Suprapubic skin (tissue), 3 donors: ENCODE measurements at regions not wholly inside any gene's neighbourhood (a gene's known extent, or its start where the extent isn't known, plus 50 kb on each side); places are given as distances from the start of the nearest gene placed in this dataset.

Source experiments
- CTCF ChIP-seq, 2 donors: fragments of 200-600 bp in 1 of 2; fragments of 450-650 bp in 1 of 2; sonication (generic) in 1 of 2; IDR thresholded peaks; one replicate each; pipeline ENCODE4 v1.5.1; 2016 to 2019; ENCODE audit warnings: antibody characterized with exemption in 2 of 2, mild to moderate bottlenecking in 1 of 2, moderate library complexity in 1 of 2
- POLR2A ChIP-seq, 2 donors: fragments of 450-650 bp; IDR thresholded peaks; one replicate each; pipeline ENCODE4 v1.6.1; 2017; ENCODE audit warnings: antibody characterized with exemption in 2 of 2, mild to moderate bottlenecking in 2 of 2, moderate library complexity in 2 of 2

GRCh38 chr13:109426690-109426990 is 359.7 kb downstream of the IRS2 start:
- no peak for TF ChIP-seq POLR2A (IDR thresholded peaks at IDR 0.05)
- TF ChIP-seq CTCF (IDR thresholded peaks at IDR 0.05) = no peak
